HG02610 (cell line): ENCODE measurements at regions not wholly inside any gene's neighbourhood (a gene's known extent, or its start where the extent isn't known, plus 50 kb on each side); places are given as distances from the start of the nearest gene placed in this dataset.
"Not testable (repeated sequence)": the region's sequence is repeated elsewhere in the genome, so short reads cannot be mapped to it uniquely, and the experiment has no call there.

Experiments
- ATAC-seq: cut with Tn5 transposase; IDR thresholded peaks from one replicate; pipeline ENCODE4 v1.9.1; 2021; ENCODE audit warnings: mild to moderate bottlenecking, moderate library complexity; ENCODE audit not compliant: unreplicated experiment

DNA sequence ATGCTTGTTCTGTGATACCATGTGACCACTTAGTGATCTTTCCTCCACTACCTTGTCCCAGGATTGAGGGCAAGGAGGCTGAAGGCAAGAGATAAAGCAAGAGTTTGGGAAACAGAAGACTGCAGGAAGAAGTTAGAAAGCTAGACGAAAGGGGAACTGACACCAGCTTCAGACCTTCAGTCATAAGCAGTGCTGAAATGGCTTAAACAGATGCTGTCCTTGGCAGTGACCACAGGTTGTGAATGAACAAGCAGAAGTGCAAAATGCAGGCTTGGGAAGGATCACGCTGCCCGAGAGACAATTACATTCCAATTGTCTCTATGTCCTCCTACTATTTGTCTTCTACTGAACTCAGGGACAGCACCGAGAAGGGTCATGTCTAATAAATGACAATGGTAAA is 704.9 kb upstream of the AUTS2 start:
- no peak for ATAC-seq

DNA sequence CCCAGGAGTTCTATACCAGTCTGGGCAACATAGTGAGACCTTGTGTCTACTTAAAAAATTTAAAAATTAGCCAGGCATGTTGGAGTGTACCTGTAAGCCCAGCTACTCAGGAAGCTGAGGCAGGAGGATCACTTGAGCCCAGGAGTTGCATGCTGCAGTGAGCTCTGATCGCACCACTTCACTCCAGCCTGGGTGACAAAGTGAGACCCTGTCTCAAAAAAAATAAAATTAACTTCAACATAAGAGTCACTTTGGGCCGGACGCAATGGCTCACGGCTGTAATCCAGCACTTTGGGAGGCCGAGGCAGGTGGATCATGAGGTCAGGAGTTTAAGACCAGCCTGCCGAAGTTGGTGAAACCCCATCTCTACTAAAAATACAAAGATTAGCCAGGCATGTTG is 699.1 kb upstream of the AUTS2 start:
- ATAC-seq = not testable (repeated sequence)

DNA sequence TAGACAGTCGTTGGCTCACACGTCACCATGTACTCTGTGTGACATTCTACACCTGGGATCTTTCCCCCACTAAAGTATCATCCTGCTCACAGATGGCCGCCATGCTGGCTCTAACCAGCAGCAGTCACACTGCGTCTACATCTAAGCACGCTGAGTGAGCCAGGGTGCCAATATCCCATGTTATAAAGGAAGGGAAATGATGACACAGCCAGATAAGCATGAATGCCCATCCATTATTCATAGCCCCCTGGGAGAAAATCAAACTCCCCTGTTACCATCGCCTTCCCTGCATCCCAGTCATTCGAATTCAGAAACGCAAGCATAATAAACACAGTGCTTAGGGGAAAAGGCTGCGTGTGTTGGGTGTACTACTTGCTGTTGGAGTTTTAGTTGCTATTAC is 698.2 kb upstream of the AUTS2 start:
- no peak for ATAC-seq

DNA sequence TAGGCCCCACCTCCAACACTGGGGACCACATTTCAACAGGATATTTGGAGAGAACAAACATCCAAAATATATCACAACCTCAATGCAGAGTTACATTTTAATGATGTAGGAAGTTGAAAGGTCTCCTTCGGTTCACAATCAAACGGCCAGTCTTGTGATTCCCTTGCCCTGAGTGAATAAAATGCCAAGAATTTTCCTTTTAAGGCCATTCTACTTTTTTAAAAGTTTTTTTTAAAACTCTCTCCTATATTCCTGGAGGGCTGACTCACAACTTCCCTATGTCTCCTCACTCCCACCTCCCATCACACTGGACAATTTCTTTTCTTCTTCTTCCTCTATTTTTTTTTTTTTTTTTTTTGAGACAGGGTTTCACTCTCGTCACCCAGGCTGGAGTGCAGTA is 693.6 kb upstream of the AUTS2 start:
- ATAC-seq = no peak

DNA sequence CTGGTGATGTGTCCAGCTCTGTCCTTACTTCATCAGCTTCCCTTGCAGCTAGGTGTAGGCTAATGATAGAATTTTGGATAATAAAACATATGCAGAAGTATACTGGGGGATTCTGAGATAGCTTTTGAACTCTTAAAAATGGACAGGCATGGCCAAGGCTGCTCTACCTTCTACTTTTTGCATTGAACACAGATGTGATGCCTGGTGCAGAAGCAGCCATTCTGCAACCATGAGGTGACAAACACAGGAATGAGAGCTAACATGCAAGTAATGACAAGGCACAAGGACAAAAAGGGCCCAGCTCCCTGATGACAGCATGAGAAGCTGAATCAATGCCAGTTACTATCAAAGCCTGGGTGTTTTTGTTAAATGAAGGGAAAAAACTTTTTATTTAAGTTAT is 686.5 kb upstream of the AUTS2 start:
- ATAC-seq = no peak

DNA sequence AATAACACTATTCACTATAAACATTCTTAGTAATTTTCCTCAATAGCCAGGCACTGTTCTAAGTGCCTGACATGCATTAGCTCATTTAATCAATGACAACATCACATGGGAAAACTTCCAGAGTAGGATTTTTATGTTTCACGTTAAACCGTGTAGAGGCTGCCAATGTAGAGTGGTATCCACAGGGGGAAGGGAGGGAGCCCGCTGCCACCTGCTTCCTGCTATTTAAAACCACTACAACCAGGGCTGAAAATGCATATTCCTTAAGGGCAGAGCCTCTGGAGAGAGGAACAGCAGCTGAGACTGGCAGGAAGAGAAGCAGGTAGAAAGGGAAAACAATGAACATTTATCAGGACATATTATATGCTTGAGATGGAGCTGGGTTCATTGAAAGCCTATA is 684.3 kb upstream of the AUTS2 start:
- no peak for ATAC-seq

DNA sequence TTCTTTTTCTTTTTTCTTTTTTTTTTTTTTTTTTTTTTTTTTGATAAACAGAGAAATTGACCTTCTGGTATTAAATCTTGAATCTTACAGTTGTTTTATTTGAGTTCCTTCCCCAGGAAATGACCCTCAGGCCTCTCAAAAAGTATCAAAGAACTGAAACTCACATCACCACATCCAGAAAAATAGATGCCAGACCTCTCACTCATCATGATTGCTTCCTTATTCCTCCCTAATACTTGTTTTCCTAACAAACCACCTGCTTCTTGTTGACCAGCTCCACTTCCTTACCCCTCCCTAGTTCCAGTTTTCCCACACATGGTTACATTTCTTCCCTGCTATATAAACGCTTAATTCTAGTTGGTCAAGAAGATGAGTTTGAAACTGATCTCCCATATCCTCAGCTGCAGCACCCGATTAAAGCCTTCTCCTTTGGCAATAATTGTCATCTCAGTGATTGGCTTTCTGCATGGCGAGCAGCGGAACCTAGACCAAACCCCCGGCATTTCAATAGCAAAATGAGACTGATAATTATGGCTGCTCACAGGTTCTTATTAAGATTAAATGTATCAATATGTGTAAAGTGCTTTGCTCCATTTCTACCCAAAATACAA is 681.1 kb upstream of the AUTS2 start:
- ATAC-seq = no peak

DNA sequence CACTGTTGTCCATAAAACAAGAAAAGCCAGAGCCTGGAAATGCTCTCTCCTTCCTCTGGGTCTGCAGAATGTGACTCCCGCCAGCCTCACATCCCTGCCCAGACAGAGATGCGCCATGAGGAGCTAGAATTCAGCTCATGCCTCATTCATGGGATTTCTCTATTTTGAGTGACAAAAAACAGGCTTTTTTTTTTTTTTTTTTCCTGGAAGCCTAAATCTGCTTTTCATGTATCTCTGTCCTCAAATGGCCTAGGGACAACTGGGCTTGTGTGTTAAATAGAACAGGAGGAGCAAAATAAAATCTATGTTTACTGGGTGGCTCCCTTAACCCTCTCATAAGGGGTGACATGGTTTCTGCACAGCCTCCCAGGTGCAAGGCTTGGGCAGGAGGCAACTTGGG is 679.7 kb upstream of the AUTS2 start:
- no peak for ATAC-seq

DNA sequence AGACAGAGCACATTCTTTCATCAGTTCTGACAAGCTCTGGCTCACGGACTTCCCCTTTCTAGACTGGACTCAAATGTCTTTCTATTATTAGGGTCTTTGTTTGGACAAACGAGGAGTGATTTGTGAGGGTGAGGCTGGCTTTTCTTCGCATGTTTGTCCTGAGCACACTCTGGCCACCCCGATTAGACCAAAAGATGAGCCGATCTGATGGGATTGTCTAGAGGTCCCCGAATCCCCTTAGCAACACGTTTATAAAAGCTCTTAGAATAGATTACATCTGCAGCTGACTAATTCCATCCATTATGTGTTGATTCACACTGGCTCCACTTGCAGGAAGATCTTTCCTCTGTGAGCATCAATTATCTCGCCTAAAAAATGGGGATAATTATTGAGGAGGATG is 675.4 kb upstream of the AUTS2 start:
- ATAC-seq = no peak

DNA sequence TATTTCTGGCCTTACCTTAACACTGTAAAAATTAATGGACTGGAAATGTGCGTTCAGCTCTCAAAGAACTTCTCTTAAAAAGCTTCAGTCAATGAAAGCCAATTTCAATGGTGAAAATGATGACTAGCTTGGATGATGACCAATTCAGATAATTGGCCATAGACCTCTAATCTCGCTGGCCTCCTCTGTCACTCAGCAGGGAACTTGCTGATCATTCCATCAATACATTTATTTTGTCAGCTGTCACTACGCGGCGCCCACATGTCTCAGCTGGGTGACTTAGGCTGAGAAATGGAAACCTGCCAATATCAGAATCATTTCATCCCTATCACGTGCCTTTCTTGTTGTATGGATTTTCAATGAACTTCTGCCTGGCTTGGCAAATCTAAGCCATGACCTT is 673.0 kb upstream of the AUTS2 start:
- no peak for ATAC-seq

DNA sequence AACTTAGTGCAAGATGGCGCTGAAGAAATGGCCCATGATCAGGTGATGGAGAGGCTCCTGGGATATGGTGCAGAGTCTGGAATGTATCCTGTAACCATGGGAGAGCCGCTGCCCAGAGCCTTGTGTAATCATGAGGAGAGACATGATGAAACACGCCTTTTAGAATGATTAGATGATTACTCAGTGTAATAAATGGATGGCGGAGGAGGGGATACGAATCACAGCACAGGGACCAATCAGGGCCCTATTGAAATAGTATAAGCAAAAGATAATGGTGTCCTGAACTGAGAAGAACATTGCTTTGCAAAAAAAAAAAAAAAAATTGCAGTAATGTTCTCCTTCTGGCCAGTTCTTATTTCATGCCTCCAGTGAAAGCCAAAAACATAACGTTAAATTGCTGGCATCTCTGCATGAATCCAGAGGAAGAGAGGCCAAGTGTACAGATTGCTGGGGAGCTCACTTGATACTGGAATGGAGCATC is 668.5 kb upstream of the AUTS2 start:
- no peak for ATAC-seq

DNA sequence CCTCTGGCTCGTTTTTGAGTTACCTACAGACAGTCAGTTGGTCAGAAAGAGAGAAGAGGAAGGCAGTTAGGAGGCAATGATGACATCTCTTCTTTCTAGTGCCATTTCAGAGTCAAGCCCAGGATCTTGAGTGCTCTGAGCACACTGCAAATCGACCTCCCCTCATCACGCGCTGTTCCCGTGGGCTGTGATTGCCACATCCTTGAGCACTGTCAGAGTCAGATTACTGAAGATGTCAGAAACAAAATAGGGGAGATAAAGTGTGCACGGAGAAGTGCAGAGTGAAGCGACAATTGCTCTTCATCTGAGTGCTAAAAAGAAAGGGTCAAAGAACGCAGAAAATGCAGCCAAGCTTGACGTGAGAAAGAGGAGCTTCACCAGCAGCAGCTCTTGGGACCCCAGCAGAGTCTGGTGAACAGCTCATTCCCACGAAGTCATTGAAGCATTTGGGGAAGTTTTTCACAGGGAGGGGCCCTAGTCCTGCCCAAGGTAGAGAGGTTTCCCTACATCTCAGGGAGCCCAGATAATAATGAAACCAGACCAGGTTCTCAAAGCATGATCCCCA is 661.7 kb upstream of the AUTS2 start:
- no peak for ATAC-seq

DNA sequence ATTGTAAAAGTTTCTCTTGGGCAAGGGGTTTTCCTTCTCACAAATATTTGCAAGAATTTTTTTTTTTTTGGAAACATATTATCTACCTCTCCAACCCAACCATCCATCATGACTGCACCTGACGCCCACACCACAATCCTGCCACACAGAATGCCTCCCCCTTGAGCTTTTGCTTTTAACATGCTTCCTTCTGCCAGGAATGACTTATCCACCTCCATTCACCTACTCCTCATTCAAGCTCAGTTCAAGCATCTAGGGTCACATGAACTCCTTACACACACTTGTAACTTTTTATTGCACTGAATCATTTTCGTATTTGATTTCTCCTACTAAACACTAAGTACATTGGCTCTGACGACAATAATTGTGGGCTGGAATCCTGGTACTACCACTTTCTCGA is 660.1 kb upstream of the AUTS2 start:
- ATAC-seq = no peak

DNA sequence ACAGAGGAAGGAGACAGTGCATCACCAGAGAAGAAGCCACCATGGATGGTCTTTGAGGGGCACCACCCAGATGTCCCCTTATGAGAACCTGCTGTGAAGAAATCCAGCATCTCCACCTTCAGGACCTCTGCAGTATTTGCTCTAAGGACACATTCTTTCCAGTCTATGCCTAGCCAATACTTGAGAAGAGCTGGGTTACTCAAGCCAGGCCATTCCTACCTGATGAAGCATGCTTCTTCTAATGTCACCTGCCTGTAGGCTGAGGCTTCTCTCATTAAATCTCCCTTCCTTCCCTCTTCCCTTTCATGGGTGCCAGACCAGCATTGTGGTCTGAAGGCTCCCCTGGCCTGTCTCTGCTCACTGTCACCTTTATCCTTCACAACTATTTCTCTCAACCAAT is 654.5 kb upstream of the AUTS2 start:
- ATAC-seq = no peak

DNA sequence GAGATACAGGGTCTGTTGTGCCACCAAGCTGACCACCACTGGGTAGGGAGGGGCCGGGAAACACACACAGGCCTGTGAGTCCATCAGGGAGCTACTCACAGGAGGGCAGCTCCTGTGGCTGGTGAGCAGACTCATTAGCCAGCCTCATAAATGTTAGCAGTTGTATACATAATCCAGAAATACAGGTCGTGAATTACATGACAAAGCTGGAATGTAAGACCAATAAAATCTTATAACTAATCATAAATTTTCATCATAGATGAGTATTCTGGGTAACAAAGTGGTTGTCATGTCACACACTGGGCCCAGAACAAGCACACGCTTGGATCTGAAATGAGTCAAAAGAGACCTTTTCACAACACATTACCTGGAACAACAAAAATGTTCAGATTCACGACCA is 642.6 kb upstream of the AUTS2 start:
- ATAC-seq = no peak

DNA sequence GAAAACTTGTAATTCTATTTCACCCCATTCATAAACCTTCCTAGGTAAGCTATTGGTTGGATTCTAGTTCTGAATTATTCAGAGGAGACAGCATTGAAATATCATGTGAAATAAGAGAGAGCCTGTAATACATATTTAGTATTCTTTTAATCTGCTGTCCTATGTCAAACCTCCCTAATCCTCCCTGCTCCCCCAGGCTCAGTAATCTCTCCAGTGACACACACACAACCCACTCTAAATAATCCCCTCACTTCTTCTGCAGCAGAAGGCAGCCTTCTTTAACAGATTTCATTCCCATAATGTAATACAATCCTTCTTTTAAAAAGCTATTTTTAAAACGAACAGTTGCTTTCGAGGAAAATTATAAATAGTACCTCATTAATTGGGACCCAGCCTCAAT is 639.7 kb upstream of the AUTS2 start:
- no peak for ATAC-seq

DNA sequence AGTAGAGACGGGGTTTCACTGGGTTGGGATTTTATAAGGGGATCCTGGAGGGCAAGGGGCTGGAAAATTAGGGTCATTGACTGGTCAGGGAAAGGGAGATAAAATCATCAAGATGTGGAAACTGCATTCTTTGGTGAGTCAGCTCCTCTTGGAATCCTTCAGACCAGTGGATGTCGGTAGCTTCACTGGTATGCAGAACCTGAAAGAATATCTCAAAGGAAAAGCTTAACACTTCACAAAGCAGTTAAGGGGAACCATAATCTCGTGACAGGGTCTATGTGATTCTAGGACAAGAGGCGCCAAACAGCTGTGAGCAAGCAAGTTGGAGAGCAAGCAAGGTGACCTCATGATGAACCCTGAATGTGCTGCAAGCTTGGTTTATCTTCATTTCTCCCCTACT is 634.7 kb upstream of the AUTS2 start:
- ATAC-seq = no peak

DNA sequence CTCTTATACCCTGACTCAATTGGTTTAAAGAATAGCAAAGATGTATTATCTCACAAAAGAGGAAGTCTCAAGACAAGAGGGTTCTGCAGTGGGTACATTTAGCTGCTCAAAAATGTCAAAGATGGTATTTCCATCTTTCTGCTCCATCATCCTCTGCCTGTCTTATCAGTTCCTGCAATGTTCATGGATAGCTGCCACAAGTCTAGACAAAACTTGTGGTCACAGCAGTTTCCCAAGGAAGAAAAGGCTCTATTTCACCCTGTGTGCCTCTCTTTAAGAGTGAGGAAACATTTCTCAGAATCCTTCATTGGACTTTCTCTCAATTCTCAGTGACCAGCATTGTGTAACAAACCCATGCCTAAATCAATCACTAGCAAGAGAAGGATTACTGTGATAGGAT is 634.2 kb upstream of the AUTS2 start:
- no peak for ATAC-seq

DNA sequence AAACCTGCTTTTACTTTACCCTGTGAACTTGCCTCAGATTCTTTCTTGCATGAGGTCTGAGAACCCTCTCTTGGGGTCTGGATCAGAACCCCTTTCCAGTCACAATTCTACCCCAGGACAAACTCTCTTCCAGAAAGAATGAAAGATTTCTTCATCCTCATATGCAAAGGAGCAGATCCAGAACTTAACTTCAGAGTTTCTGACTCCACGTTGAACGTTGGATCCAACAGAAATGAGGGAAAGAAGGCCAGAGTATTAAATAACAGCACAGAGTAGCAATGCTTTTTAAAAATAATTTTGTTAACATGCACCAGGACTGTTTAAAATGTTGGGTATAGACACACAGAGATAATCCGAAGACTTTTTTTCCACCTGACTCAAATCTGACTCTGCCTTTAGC is 632.9 kb upstream of the AUTS2 start:
- ATAC-seq = no peak

DNA sequence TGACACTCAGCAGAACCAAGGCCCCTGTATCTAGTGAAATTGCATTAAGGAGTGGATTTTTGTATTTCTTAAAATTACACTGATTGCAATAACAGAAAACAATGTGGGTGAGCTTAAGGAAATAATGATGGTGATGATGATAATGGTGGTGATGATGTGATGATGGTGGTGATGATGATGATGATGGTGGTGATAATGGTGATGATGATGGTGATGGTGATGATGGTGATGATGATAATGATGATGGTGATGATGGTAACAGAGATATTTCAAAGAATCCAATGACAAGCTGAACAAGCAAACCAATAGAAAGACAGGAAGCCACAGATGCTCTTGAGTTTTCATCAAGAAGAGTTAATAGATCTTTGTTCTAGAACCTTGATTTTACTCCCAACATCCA is 630.7 kb upstream of the AUTS2 start:
- no peak for ATAC-seq

DNA sequence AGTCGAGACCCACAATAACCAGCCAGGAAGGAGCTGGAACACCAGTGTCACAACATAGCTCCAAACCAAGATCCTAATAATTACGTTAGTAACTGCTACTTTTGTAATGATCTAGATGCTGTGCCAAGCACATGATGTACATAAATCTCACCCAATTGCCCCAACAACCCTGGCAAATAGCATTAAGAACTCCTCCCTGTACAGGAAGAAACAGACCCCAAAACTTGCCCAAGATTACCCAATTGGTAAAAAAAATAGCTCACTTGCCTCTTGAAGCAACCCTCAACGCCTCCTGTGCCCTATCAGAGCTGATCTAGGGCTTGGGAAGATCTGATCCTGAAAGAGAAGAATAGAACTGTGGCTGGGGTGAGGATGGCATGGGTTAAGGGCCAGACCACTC is 628.7 kb upstream of the AUTS2 start:
- no peak for ATAC-seq

DNA sequence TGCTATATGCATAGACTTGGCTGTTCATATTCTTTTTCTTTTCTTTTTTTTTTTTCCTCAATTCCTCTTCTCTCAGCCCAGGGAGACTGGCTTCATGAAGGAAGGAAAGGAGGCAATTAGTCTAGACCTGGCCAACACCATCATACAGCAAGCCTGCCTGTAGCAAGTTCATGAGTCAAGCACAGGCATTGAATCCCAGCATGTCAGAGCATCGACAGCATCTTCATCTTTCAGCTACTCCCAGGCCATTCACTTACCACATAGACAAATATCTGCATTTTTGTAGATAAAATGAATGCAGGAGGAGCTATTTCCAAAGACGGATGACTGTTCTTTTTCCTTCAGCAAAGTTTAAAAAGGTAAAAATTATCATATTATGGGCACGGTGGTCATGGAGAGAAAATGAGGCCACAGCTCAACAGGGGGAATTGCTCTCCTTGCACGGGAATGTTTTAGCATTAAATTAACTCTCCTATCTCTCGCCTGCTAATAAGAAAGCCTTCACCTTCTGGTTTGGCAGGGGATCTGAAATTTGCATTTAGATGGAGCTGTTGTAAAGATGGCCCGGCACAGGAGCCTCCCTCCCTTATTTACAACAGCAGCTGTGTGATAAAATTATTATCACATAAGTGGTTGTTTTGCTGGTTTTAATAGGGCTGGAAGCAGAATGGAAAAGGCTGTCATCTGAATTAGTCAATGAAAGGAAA is 626.5 kb upstream of the AUTS2 start:
- ATAC-seq = no peak
